Testis (tissue), 2 donors: ENCODE measurements at regions not wholly inside any gene's neighbourhood (a gene's known extent, or its start where the extent isn't known, plus 50 kb on each side); places are given as distances from the start of the nearest gene placed in this dataset.

ENCODE experiments used
- DNase-seq: peaks from one replicate; pipeline ENCODE4 v3.0.0-alpha.2; 2019
- H3K27ac ChIP-seq, 2 donors: fragments of 200-600 bp; sonication (generic); one replicate each; pipeline ENCODE4 v1.5.1; 2019
- H3K27me3 ChIP-seq: fragments of 200-600 bp; sonication (generic); one replicate; pipeline ENCODE4 v1.5.1; 2019
- H3K36me3 ChIP-seq: fragments of 200-600 bp; sonication (generic); one replicate; pipeline ENCODE4 v1.5.1; 2017; ENCODE audit warnings: low read depth; ENCODE audit errors: missing control alignments
- H3K4me1 ChIP-seq: fragments of 200-600 bp; sonication (generic); one replicate; pipeline ENCODE4 v1.5.1; 2019
- H3K4me3 ChIP-seq, 2 donors: fragments of 200-600 bp; sonication (generic); one replicate each; pipeline ENCODE4 v1.5.1; 2017 to 2019
- H3K9me3 ChIP-seq: fragments of 200-600 bp; sonication (generic); one replicate; pipeline ENCODE4 v1.5.1; 2017
- CTCF ChIP-seq, 3 experiments: fragments of 450-650 bp in 2 of 3; fragments of 200-600 bp in 1 of 3; sonication (generic) in 1 of 3; IDR thresholded peaks; one replicate each; pipeline ENCODE4 v1.5.1; 2016 to 2019; ENCODE audit warnings: antibody characterized with exemption in 3 of 3, mild to moderate bottlenecking in 2 of 3, moderate library complexity in 1 of 3
- POLR2A ChIP-seq: fragments of 450-650 bp; IDR thresholded peaks from one replicate; pipeline ENCODE4 v1.6.1; 2017; ENCODE audit warnings: antibody characterized with exemption, mild to moderate bottlenecking, moderate library complexity
- WGBS, 2 donors: methylation state at CpG; one replicate each; pipeline ENCODE4 v1.1.5; 2018; 5-methylcytosine and 5-hydroxymethylcytosine counted together
- intact Hi-C: fragments of 100-400 bp; cut with DNase I; formaldehyde crosslinking; loops from one replicate; pipeline ENCODE4 v1.15.1; 2023; ENCODE audit warnings: low total_unique reads

- no peak overlapping the region for H3K4me3 ChIP-seq
- no peaks in the 10 kb centered on the region for H3K27me3 ChIP-seq
- H3K27ac ChIP-seq, result no peak overlapping the region
- no peaks in the 10 kb centered on the region for H3K9me3 ChIP-seq
- intact Hi-C loops, result no loop called here
- no peak for TF ChIP-seq POLR2A
- TF ChIP-seq CTCF (IDR thresholded peaks at IDR 0.05), result no peak
- WGBS, 2 donors, result 42 to 43% methylated on average over 2 of the region's 2 CpGs
- H3K4me1 ChIP-seq, result no peaks in the 10 kb centered on the region
- H3K36me3 ChIP-seq, result no peaks in the 10 kb centered on the region
- DNase-seq, result no peak
Measured at GRCh38 chr4:135325264-135325663, 1123.7 kb upstream of the PABPC4L start.

DNA sequence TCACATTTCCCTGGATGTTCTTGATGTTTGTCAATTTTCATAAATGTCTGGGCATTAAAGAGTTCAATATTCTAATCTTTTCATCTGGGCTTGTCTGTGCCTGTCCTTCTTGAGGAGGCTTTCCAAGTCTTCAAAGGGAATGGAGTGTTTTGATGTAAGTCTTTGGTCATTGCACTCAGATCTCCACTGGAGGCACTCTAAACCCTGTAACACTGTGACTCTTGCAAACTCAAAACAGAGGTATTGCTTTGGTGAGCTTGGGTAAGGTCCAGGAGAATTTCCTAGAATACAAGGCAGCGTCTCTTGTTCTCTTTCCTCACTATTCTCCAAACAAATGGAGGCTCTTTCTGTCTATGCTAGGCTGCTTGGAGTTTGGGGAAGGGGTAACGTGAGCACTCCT is 1118.1 kb upstream of the PABPC4L start:
- Histone ChIP-seq H3K4me3 (no peak overlapping the region), H3K27ac (no peak overlapping the region), H3K36me3 (no peaks in the 10 kb centered on the region), H3K4me1 (no peaks in the 10 kb centered on the region), H3K27me3 (no peaks in the 10 kb centered on the region), H3K9me3 (no peaks in the 10 kb centered on the region)
- intact Hi-C loops, result no loop called here
- WGBS, 2 donors, result 89 to 95% methylated on average over 2 of the region's 2 CpGs
- TF ChIP-seq CTCF (IDR thresholded peaks at IDR 0.05), result no peak
- no peak for DNase-seq

GRCh38 chr4:135316266-135316779 is 1114.7 kb upstream of the PABPC4L start:
- no peaks in the 10 kb centered on the region for H3K9me3 ChIP-seq
- TF ChIP-seq CTCF (IDR thresholded peaks at IDR 0.05), result no peak
- TF ChIP-seq POLR2A, result no peak
- no peaks in the 10 kb centered on the region for H3K36me3 ChIP-seq
- H3K4me1 ChIP-seq, result no peaks in the 10 kb centered on the region
- no peaks in the 10 kb centered on the region for H3K27me3 ChIP-seq
- 82 to 88% methylated on average over 7 of the region's 7 CpGs for WGBS, 2 donors
- no peak overlapping the region for H3K4me3 ChIP-seq
- intact Hi-C loops, result no loop called here
- H3K27ac ChIP-seq, result no peak overlapping the region
- no peak for DNase-seq

- Histone ChIP-seq H3K36me3 (no peaks in the 10 kb centered on the region), H3K4me3 (no peak overlapping the region), H3K9me3 (no peaks in the 10 kb centered on the region), H3K27ac (no peak overlapping the region), H3K4me1 (no peaks in the 10 kb centered on the region), H3K27me3 (no peaks in the 10 kb centered on the region)
- TF ChIP-seq POLR2A (no peak), CTCF (IDR thresholded peaks at IDR 0.05) (no peak)
- 81 to 88% methylated on average over 2 of the region's 2 CpGs for WGBS, 2 donors
- no peak for DNase-seq
- intact Hi-C loops, result no loop called here
Measured at GRCh38 chr4:135290136-135290535, 1088.5 kb upstream of the PABPC4L start.

DNA sequence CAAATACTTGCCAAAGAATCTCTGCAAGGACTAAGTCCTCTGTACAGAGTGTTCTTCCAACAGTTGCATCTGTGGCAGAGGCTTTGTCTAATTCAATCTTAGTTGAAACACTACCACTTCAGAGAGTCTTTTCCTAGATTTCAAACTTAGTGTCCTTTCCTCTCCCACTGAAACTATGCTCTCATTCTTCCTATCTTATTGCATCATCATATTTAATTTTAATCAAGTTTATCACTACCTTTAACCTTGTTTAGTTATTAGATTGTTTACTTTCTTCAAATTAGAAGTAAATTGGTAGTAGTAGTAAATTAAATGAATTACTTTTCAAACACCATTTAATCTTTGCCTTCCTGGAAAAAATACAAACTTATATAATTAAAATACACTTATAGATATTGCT is 1082.3 kb upstream of the PABPC4L start:
- DNase-seq, result no peak
- TF ChIP-seq CTCF (IDR thresholded peaks at IDR 0.05) (no peak), POLR2A (no peak)
- Histone ChIP-seq H3K4me1 (no peaks in the 10 kb centered on the region), H3K27me3 (no peaks in the 10 kb centered on the region), H3K27ac (no peak overlapping the region), H3K36me3 (no peaks in the 10 kb centered on the region), H3K4me3 (no peak overlapping the region), H3K9me3 (no peaks in the 10 kb centered on the region)
- intact Hi-C loops, result no loop called here
